ENCODE measurements at regions not wholly inside any gene's neighbourhood (a gene's known extent, or its start where the extent isn't known, plus 50 kb on each side); places are given as distances from the start of the nearest gene placed in this dataset.
A peak's percentile ranks its signal among the peaks of the same experiment; 100 is the strongest.

DNA sequence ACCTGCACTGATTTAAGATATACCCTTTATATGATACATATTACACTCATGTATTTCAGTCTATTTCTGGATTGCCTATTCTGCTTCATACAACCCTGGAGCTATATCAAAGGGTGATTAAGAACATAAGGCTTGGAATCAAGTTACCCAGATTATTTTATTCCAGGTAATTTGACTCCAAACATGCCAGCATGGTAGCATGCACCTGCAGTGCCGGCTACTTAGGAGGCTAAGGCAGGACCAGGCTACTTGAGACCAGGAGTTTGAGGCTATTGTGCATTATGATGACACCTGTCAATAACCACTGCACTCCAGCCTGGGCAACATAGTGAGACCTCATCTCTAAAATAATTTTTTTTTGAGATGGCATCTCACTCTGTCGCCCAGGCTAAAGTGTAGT, 50.4 kb upstream of the NEO1 start:
- DNase-seq = peak; percentile 7

DNA sequence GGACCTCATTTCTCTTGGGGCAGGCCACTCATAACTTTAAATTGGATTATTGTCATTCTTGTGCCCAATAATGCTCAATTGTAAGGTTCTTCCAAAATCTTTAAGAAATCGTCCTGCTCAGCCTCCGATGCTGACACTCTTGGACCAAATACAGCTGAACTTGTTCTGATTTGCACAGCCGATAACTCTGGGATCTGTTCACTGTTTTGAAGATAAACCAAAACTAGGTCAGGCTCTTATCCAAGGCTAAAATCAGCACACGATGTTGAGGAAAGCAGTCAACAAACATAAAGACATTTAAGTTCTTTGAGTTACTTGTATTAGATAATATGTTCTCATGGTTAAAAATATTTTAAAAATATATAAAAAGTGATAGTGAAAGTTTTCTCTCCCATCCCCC, 52.0 kb upstream of the NEO1 start:
- no peak for DNase-seq

DNA sequence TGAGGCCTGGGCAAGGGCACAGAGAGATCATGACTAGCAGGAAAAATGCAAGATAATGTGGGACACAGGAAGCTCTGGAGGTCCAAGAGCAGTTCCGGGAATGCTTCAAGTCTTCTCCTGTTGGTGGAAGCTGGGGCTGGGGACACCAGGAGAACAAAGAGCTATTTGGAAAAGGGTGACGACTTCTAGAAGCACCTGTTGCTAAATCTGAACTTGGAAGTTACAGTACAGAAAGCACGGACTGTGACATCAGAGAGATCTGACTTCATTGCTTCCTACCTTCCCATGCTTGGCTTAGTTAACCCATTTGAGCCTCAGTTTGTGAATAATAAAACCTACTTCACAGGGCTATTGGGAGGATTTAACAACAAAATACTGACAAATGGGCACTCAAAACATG, 52.7 kb upstream of the NEO1 start:
- DNase-seq = no peak

DNA sequence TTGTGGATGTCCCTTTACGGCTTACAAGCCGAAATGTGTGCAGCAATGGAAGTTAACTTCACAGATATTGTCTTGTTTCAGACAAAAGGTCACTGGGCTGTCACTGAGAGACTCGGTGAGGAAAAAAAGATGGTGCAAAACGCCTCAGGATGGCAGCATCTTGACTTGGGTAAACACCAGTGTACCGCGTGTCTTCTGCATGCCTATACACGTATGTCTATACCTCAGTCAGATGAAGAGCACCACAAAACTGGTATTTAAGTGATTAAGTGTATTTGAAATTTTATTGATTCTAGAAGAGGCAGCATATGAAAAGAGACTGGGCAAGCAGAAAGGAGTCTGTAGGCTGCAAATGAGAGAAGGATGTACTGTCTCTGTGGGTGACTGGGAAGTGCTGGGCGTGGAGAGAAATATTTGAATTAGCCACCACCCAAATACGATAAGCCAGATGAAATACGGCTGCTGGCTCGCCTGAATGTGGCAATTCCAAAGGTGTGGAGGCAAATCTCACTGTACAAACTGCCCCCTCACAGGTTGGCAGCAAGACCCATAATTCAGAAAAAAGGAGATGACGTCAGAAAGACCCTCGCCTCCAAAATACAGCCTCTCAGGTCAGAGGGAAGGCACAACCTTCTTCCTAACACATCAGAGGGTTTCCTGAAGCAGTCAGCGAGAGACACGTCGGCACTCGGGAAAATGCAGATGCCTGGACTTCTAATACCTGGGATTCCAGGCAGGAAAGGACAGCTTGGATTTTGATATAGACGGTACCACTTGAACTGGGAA, 53.4 kb upstream of the NEO1 start:
- DNase-seq = no peak

DNA sequence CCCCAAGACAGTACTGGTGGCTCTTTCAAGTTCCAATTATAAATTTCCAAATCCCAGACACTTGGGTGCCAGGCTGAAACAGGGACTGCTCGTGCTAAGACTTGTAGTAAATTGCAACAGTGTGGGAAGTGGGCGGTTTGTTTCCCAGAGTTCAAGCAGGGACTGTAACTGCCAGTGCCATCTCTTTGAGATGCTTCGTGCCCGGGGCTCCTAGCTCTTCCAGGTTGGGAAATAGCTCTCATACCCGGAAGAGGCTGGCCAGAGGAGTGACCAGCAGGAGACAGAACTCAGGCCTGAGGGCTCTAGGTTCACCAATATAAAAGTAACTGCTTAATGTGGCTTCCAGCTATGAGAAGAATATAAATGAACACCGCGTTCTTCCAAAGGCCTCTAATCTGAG, 54.0 kb upstream of the NEO1 start:
- no peak for DNase-seq

DNA sequence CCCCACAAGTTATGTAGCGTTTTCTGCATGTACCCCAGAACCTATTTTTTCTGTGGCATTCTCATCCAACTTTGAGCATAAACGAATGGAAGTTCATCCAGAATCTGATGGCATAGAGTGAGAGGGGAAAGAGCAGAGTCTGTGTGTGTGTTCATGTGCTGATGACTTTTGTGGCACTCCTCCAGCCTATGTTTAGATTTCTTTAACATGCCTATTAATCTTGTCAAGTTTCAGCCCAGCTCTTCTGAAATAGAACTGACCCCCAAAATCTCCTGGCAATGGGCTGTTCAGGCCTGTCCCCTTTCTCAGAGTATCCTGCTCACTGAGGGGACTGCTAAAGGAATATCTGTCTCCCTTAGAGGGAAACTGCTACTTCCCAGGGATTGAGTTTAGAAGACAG, 56.4 kb upstream of the NEO1 start:
- DNase-seq = no peak

DNA sequence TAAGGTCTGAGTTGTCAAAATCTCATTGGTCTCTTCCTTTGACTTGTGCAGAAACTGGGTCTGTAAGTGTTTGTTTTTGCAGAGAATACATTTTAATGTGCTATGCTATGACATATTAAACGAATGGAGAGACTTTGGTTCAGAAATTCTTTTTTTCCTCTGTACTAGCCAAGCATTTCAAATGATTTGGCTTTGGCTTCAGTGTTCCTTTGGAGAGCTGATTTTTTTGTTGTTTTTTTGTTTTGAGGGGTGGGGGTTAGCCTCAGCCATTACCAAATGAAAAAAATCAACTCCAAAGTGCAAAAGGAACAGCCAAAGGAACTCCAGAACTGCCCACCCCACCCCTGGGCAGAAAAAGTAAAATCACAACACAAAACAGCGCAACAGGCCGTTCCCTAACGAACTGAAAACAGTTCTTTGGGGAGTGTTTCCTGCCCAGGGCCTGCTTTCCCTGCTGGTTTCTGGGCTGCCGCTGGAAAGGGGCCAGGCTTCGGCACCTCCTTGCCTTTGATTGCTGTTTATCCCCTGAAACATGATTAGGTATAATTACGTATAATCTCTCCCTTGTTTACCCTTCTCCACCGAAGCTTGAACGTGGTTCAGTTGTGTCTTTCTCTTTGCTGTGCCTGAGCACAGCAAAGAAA, 57.6 kb upstream of the NEO1 start:
- peak; percentile 12 for DNase-seq

DNA sequence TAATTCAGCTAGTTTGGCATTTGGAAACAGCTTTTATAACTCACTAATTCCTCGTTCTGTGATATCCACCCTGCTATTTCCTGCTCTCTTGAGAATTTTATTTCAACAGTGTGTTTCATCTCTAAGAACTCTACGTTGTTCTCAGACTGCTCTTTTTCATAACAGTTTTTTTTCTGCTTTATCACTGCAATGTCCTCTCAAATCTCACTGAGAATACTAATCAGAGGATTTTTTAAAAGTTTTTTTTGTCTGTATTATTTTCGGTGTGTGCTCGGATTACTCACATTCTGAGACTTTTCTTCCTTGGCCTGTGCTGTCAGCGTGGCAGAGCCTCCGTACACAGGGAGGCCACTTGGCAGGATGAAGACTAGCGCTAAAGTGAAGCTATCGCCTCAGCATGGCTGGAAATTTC, 59.4 kb upstream of the NEO1 start:
- DNase-seq = no peak

DNA sequence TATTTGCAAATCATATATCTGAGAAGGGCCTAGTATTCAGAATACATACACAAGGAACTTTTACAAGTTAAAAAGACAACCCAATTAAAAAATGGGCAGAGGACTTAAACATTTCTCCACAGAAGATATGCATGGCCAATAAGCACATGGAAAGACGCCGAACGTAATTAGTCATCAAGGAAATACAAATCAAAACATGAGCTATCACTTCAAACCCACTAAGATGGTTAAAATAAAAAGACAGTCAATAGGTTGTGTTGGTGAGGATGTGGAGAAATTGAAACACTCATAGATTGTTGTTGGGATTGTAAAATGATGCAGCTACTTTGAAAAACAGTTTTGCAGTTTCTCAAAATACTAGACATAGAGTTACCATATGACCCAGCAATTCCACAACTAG, 61.2 kb upstream of the NEO1 start:
- DNase-seq = no peak

DNA sequence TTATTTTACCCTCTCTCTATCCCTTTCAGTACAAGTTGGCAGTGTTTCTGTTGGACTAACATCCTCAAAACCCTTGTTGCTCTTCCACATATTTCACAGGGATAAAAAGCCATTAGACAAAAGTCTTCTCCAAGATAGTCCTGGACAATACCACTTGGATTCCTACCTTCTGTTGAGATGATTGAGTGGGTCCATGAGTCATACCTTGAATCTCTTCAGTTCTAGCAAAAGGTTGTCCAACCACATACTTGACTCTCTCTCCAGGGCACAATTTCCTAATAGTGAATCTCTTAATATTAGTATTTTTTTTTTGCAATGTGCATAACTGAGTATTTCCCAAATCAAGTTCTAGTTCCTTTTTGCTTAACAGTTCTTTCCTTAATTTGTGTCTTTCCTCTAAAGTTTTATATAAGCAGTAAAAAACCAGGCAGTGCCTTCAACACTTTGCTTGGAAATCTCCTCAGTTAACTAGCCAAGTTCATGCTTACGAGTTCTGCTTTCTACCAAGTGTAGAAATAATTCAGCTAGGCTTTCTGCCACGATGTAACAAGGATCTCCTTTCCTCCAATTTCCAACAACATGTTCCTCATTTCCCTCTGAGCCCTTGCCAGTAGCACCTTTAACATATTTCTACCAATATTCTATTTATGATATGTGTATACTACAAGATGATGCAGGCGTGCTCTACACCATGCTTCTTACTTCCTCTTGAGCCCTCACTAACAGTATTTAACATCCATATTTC, 68.3 kb upstream of the NEO1 start:
- no peak for DNase-seq

DNA sequence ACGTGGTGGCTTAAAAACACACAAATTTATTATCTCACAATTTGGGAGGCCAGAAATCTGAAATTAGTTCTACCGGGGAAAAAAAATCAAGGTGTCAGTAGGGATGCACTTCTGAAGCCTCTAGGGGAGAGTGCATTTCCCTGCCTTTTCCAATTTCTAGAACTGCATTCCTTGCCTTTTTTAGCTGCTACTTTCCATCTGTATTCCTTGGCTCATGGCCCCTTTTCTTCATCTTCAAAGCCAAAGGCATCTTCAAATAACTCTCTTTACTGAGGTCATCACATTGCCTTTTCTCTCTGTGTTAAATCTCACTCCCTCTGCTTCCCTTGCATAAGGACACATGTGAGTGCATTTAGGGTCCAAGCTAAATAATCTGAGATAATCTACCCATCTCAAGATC, 69.5 kb upstream of the NEO1 start:
- DNase-seq = no peak

DNA sequence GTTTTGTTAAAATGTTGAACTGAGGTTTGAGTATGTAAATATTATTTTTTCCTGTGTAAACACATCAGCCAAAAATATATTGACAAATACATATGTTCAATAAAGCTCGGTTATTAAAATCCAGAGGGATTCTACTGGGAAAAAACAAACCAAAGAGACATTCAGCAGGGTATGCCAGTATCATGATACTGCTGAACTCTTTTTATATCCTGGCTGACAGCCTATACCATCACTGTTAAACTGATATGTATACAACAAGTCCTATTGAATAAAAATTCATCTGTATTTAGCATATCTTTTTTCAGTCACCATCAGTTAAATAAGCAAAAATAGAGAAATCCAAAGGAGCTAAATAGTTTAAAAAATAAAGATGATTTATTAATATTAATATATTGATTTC, 71.6 kb upstream of the NEO1 start:
- DNase-seq = no peak

DNA sequence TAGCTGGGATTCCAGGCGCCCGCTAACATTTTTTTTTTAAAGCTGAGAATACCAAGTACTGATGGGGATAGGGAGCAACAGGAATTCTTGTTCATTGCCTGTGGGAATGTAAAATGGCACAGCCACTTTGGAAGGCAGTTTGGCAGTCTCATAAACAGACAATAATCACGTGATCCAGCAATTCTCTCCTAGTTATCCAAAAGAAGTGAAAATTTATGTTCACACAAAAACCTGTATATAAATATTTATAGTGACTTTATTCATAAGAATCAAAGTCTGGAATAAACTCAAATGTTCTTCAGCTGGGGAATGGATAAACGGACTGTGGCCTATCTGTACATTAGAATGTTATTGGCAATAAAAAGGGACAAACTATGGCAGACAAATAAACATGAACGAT, 72.5 kb upstream of the NEO1 start:
- no peak for DNase-seq

DNA sequence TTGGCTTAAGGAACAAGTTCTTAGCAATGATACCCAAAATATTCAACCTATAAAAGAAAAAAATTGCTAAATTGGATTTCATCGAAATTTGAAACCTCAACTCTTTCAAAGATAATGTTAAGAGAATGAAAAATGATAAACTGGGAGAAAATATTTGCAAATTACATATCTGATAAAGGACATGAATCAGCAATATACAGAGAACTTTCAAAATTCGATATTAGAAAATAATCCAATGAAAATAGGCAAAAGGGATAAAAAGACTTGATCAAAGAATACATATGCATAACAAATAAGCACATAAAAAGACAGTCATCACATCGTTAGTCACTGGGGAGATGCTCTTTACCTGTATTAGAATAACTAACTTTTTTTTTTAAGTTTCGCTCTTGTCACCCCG, 73.0 kb upstream of the NEO1 start:
- DNase-seq = no peak

DNA sequence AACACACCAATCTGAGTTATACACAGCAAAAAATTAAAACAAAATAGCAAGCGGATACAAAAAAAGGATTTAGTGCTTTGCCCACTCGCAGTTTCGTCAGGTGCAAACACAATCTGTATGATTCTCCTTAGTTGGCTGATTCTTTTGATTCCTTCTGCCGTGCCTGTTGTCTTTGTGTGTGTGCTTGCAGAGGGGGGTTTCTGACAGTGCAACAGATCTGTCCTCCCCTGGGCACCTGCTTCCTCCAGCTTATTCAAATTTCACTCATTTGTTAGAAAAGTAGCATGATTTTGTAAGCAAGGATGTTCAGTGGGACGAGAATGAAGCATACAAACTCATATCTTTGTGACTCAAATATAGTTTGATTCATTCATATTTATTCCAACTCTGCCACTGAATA, 74.0 kb upstream of the NEO1 start:
- no peak for DNase-seq

DNA sequence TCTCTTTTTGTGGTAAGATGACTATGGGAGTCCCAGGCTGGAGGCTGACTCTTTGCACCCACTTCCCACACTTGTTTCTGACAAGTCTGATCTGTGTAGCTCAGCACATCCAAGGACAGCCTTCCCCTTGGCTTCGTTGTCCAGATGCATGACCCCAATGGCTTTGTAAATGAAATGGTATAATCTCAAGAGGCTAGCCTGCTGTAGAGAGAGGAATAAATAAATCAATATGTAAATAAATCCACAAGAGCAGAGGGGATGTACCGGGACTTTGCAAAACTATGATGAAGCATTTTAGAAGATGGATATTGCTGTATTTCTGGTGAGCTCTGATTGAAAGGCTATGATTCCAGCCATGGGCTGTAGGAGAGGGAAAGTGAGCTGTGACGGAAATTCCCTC, 79.9 kb upstream of the NEO1 start:
- no peak for DNase-seq

DNA sequence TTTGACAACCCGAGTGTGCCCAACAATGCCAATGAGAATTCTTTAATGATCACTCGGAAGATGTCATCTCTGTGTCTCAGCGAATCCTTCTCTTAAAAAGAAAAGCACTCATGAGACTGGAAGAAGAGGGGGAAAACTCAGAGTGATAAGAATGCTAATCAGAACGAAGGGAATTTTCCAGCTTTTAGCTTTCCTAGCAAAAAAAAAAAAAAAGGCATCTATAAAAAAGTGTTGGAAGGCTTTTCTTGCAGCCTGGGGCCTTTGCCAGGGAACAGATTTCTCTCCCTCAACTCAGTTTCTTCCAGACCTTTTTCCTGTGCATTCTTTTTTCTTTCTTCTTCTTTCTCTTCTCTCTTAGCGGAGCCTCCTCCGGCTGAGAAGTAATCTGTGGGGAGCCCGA, 80.5 kb upstream of the NEO1 start:
- no peak for DNase-seq

DNA sequence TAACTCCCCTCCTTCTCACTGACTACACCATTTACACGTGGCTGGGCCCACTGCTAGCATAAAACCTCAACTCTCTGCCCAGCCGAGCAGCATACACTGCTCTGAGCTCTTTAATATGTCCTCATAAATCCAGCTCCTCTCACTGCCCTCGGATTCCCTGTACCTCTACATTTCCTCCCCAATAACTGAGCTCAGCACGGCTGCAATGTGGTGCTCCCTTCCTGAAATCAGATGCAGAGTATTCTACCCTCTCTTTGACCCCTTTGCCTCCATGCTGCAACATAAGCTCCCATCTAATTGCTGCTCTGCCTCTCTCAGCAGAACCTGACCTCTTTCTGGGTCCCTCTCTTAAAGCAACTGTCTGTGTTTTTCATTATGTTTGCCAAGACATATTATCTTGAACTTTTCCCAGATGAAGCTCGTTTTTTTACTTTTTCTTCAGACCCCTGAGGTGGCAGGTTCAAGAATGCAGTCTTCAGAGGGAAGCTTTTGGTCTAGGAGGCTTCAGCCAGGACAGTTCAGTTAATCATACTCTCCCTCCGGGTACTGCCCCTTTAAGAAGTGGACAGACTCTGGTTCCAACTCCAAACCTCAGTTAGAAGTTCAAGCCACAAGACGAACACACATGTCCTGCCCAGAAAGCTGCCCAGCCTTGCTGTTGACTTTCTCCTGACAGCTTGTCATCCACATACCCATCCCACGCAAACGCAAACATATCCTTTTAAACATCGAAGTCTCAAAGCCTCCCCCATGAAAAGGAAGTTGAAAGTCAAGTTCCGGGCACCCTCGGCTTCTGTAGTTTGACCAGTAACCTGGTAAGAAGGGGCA, 81.1 kb upstream of the NEO1 start:
- no peak for DNase-seq

DNA sequence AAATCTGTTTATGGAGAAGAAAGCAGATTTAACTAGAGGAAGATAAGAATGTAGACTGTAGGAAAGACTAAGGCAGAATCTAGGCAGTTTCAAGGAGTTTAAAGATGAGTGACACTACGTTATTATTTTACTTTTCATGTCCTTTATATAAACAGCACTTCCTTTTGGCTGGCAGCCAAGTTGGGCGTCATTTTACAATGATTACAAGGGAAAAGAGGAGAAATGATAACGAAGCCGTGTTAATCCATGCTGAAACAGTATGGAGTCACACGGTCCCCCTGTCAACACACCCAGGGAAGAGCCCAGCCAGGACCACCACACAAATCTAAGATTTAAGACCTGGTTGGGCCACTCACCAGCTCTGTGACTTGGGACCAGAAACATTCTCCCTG, 83.7 kb upstream of the NEO1 start:
- no peak for DNase-seq

DNA sequence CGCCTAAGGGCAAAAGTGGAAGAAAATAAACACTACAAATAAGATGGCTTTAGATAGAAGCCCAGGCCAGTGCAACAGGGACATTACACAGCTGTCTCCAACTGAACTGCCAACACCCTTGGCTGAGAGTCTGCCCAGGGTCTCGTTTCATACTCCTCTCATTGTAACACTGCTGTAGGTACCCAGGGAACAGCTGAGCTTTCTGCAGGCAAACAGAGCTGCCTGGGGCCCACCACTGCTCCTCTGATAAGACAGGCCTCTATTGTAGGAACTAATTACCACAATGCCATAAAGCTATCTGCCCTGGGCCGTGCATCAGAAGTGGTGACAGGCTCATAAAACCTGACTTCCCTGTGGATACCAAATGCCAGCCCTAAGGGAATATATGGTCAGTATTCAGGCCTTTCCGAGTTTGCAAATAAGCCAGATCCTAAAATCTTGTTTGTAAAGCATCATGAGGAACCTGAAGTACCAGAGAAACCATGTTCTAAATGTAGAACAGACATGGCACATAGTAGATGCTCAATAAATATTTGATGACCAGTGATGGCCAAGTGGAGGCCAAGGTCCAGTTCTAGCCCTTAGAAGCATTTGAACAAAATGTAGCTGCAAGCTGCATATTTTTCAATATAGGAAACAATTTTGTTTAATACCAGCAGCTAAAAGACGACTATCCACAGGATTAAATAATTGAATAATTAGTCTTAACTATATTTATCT, 84.3 kb upstream of the NEO1 start:
- DNase-seq = no peak

DNA sequence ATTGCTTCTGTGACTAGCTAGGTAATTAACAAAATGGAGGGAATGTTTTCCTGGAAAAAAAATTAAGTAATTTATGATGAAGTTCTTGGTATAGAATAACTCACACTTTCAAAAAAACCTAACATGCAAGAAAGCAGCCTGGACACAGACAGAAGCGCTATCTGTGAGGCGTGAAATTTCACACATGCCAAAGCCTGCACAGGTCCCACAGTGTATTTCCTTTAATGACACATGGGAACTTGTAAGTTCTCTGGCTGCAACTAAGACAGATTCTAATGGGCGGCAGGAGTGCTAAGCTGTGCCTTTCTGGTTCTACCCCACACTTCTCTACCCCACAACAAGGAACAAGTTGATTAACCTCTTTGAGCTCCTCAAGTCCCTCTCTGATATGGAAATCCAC, 84.9 kb upstream of the NEO1 start:
- DNase-seq = no peak

DNA sequence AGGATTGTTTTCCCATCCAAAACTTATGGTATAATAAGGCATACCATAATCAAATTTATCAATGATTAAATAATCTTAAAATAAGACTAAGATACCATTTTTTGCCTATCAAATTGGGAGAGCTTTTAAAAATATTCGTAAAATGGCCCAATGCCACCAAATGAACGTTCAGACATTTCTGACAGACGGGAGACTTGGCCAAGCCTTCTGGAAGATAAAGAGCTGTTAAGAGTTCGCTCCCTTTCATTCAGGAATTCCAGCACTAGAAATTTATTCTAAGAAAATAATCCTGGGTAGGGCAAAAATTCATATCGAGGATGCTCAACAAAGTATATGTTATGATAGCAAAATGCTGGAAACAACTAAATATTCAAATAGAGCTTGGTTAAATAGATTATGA, 85.6 kb upstream of the NEO1 start:
- DNase-seq = no peak

DNA sequence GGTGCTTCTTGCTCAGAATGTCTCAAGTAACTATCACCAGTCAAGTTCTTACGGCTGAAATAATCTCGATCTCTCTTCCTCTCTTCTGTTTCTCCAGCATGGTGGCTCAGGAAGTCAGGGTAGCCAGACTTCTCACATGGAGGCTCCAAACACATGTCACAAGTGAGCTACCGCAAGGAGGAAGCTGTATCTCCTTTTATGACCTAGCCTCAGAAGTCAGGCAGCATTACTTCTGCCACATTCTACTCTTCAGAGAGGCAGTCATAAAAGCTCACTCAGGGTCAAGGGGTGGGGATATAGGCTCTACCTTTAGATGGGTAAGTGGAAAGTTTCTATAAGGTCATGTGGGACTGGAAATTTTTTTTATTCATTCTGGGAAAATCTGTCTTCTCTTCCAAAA, 86.6 kb upstream of the NEO1 start:
- DNase-seq = no peak

Measured in NCI-H2107 (cell line).